Mucosa of descending colon (tissue), 3 donors: ENCODE measurements at regions not wholly inside any gene's neighbourhood (a gene's known extent, or its start where the extent isn't known, plus 50 kb on each side); places are given as distances from the start of the nearest gene placed in this dataset.

Experiments used
- ATAC-seq: fragments of 200-7000 bp; cut with Tn5 transposase; one replicate; pipeline ENCODE4 v1.9.1; 2020; ENCODE audit warnings: mild to moderate bottlenecking, moderate library complexity
- DNase-seq, 3 donors: peaks; one replicate each; pipeline ENCODE4 v3.0.0-alpha.2; 2020
- H3K36me3 ChIP-seq: fragments of 200-600 bp; one replicate; pipeline ENCODE4 v1.8.0; 2021; ENCODE audit warnings: low read depth, mild to moderate bottlenecking
- H3K4me1 ChIP-seq: fragments of 200-600 bp; one replicate; pipeline ENCODE4 v1.8.0; 2021; ENCODE audit warnings: low read depth, mild to moderate bottlenecking
- H3K4me3 ChIP-seq: fragments of 200-600 bp; one replicate; pipeline ENCODE4 v1.8.0; 2021; ENCODE audit warnings: mild to moderate bottlenecking
- H3K9me3 ChIP-seq: fragments of 200-600 bp; one replicate; pipeline ENCODE4 v1.8.0; 2021; ENCODE audit warnings: mild to moderate bottlenecking
- intact Hi-C, 2 donors: fragments of 100-400 bp; cut with DNase I in 1 of 2; cut with micrococcal nuclease in 1 of 2; formaldehyde crosslinking; loops; one replicate each; pipeline versions ENCODE4 v1.11.0 to v1.11.1; 2022; cut with DNase I, micrococcal nuclease
- TF ChIP-seq, protein P1 (sequence below): fragments of 200-600 bp; IDR thresholded peaks from one replicate; pipeline ENCODE4 v1.8.0; 2022; ENCODE audit warnings: antibody characterized with exemption, mild to moderate bottlenecking
- donor health status: DM: no; HTN: no; CAD: no; lungs with moderate emphysema.
- donor health status: DM: no; HTN: no; CAD: no.
- donor health status: DM: no; HTN: yes; CAD: no.

DNA sequence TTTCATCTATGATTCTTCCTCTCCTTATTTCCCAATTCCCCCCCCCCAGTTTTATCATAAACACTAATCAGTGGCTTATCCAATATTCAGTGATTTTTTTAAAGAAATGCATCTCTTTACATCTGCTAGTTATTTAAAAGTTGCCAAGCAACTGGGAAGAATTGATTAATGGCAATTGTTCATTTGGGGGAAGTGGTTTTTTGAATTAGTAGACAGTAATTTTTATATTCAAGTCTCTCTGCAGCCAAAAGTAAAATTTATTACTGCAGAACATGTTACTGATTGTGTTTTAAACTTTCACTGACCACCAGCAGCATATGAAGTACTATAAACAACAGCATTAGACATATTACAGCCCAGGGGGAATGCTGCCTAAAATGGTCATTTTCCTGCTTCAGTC is 308.8 kb upstream of the NREP start:
- H3K36me3 ChIP-seq = no peaks in the 10 kb centered on the region
- intact Hi-C loops = no loop called here
- TF ChIP-seq, protein P1, sequence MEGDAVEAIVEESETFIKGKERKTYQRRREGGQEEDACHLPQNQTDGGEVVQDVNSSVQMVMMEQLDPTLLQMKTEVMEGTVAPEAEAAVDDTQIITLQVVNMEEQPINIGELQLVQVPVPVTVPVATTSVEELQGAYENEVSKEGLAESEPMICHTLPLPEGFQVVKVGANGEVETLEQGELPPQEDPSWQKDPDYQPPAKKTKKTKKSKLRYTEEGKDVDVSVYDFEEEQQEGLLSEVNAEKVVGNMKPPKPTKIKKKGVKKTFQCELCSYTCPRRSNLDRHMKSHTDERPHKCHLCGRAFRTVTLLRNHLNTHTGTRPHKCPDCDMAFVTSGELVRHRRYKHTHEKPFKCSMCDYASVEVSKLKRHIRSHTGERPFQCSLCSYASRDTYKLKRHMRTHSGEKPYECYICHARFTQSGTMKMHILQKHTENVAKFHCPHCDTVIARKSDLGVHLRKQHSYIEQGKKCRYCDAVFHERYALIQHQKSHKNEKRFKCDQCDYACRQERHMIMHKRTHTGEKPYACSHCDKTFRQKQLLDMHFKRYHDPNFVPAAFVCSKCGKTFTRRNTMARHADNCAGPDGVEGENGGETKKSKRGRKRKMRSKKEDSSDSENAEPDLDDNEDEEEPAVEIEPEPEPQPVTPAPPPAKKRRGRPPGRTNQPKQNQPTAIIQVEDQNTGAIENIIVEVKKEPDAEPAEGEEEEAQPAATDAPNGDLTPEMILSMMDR = no peak
- no peaks in the 10 kb centered on the region for H3K9me3 ChIP-seq
- ATAC-seq (no peak), DNase-seq (no peak)
- H3K4me1 ChIP-seq = no peaks in the 10 kb centered on the region
- no peak overlapping the region for H3K4me3 ChIP-seq

- TF ChIP-seq, protein P1 = no peak
- H3K36me3 ChIP-seq = no peaks in the 10 kb centered on the region
- ATAC-seq (no peak), DNase-seq (no peak)
- no peaks in the 10 kb centered on the region for H3K4me1 ChIP-seq
- H3K4me3 ChIP-seq = no peak overlapping the region
- intact Hi-C loops = no loop called here
- no peaks in the 10 kb centered on the region for H3K9me3 ChIP-seq
These were observed 308.0 kb upstream of the NREP start for GRCh38 chr5:112064956-112065355.

GRCh38 chr5:112064271-112064701 is 307.3 kb upstream of the NREP start:
- Histone ChIP-seq H3K4me3 (no peak overlapping the region), H3K4me1 (no peaks in the 10 kb centered on the region), H3K36me3 (no peaks in the 10 kb centered on the region), H3K9me3 (no peaks in the 10 kb centered on the region)
- intact Hi-C loops = no loop called here
- ATAC-seq (no peak), DNase-seq (no peak)
- TF ChIP-seq, protein P1 = no peak

GRCh38 chr5:112063856-112064255 is 306.9 kb upstream of the NREP start:
- DNase-seq = no peak
- TF ChIP-seq, protein P1 = no peak

DNA sequence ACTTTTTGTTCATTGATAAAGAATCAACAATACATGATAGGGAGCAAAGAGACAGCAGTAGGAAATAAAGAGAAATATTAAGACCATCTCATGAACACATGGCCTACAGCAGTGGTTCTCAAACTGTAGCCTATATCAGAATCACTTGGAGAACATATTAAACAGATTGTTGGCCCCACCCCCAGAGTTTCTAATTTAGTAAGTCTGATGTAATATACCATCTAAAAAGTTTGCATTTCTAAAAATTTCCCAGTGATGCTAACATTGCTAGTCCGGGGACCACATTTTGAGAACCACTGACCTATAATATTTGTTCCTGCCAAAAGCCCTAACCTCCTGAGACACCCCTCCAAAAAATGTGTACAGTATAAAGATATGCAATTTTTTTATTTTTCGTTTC is 306.2 kb upstream of the NREP start:
- Histone ChIP-seq H3K36me3 (no peaks in the 10 kb centered on the region), H3K4me1 (no peaks in the 10 kb centered on the region), H3K4me3 (no peak overlapping the region), H3K9me3 (no peaks in the 10 kb centered on the region)
- no peak for DNase-seq
- TF ChIP-seq, protein P1 = no peak
- intact Hi-C loops = no loop called here
- no peak for ATAC-seq

More at GRCh38 chr5:112063856-112064255, 306.9 kb upstream of the NREP start:
- no peak overlapping the region for H3K4me3 ChIP-seq
- no peaks in the 10 kb centered on the region for H3K9me3 ChIP-seq
- no peak for ATAC-seq
- no peaks in the 10 kb centered on the region for H3K36me3 ChIP-seq
- no peaks in the 10 kb centered on the region for H3K4me1 ChIP-seq
- intact Hi-C loops = no loop called here

GRCh38 chr5:112062181-112062580 is 305.2 kb upstream of the NREP start:
- intact Hi-C loops = no loop called here
- no peaks in the 10 kb centered on the region for H3K4me1 ChIP-seq
- no peaks in the 10 kb centered on the region for H3K36me3 ChIP-seq
- TF ChIP-seq, protein P1 = no peak
- no peak for ATAC-seq
- no peak overlapping the region for H3K4me3 ChIP-seq
- H3K9me3 ChIP-seq = no peaks in the 10 kb centered on the region
- DNase-seq = no peak
